ENCODE measurements at regions not wholly inside any gene's neighbourhood (a gene's known extent, or its start where the extent isn't known, plus 50 kb on each side); places are given as distances from the start of the nearest gene placed in this dataset.
"Not testable (repeated sequence)": the region's sequence is repeated elsewhere in the genome, so short reads cannot be mapped to it uniquely, and the experiment has no call there.

GRCh38 chr11:71705086-71705737, 122.5 kb upstream of the KRTAP5-11 start:
- TF ChIP-seq, protein P1, sequence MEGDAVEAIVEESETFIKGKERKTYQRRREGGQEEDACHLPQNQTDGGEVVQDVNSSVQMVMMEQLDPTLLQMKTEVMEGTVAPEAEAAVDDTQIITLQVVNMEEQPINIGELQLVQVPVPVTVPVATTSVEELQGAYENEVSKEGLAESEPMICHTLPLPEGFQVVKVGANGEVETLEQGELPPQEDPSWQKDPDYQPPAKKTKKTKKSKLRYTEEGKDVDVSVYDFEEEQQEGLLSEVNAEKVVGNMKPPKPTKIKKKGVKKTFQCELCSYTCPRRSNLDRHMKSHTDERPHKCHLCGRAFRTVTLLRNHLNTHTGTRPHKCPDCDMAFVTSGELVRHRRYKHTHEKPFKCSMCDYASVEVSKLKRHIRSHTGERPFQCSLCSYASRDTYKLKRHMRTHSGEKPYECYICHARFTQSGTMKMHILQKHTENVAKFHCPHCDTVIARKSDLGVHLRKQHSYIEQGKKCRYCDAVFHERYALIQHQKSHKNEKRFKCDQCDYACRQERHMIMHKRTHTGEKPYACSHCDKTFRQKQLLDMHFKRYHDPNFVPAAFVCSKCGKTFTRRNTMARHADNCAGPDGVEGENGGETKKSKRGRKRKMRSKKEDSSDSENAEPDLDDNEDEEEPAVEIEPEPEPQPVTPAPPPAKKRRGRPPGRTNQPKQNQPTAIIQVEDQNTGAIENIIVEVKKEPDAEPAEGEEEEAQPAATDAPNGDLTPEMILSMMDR (IDR thresholded peaks at IDR 0.05; ENCODE audit: insufficient read depth, low read length) = not testable (repeated sequence)
- TF ChIP-seq REST (IDR thresholded peaks at IDR 0.05; ENCODE audit: insufficient replicate concordance, low read depth); POLR2AphosphoS5 (IDR thresholded peaks at IDR 0.05; ENCODE audit: low read depth): not testable (repeated sequence)
